T1000 (cell line): ENCODE measurements at regions not wholly inside any gene's neighbourhood (a gene's known extent, or its start where the extent isn't known, plus 50 kb on each side); places are given as distances from the start of the nearest gene placed in this dataset.

Experiments used
- DNase-seq: peaks from one replicate; lab custom pipeline; 2025; ENCODE audit warnings: mixed read lengths; lab: John Stamatoyannopoulos, UW

DNA sequence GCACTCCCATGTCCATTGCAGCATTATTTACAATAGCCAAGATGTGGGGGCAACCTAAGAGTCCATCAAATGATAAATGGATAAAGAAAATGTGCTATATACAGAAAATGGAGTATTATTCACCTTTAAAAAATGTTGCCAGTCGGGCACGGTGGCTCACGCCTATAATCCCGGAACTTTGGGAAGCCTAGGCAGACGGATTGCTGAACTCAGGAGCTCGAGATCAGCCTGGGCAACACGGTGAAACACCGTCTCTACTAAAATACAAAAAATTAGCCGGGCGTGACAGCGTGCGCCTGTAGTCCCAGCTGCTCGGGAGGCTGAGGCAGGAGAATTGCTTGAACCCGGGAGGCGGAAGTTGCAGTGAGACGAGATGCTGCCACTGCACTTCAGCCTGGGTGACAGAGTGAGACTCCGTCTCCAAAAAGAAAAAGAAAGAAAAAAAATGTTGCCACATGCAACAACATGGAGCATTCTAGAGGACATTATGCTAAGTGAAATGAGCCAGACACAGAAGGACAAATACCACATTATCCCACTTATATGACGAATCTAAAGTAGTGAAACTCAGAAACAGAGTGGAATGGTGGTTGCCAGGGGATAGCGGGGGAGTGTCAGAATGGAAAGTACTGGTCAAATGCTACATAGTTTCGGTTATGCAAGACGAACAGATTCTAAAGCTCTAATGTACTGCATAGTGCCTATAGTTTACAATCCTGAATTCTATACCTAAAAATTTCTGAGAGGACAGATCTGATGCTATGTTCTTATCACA, 1385.6 kb upstream of the TMEFF2 start:
- DNase-seq: no peak

DNA sequence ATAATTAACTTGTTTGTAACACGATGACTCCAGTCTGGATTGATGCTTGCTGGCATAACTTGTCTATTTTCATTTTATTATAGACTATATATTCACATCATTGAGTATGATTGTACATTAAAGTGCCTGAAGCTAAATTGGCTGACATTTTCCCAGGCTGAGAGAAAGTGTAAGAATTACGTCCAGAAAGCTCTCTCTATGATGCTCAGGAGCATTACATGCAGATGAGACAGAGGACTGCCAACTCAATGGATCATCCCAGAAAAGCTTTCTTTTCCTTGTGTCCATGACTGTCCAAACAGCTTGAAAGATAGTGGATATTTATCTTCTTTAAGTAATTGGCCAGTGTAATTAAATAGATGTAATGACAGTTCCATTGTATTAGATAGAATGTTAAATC, 1372.2 kb upstream of the TMEFF2 start:
- no peak for DNase-seq

DNA sequence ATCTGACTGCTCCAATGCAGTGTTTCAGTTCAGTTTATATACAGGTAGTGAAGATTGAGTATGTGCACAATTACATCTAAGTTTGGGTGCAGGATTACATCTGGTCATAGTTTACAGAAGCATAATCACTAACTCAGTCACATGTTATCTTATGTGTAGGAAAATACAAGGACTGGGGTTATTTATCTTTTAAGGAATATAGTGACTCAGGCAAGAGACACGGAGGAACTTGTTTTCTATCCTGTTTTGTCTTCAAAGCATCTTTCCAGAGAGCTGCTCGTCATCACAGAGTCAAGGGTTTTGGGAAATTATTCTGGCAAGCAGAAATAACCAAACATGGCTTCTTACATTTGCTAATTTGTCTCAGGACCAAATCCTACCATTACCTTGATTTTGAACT, 1371.5 kb upstream of the TMEFF2 start:
- no peak for DNase-seq

DNA sequence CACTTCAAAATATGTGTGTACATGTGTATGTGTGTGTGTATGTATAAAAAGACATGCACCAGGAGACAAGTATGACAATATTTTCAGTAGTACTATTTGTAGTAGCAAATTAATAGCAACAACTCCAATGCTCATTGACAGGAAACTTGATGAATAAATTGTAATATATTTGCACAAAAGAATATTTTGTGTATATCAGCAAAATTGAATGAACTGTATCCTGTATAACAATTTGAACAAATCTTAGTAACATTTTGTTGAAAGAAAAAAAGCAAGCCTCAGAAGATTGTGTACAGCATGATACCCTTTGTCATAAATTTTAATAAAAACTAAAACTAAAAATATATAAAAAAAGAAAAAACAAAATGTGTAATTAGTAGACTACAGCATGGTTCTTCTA, 1367.3 kb upstream of the TMEFF2 start:
- no peak for DNase-seq

DNA sequence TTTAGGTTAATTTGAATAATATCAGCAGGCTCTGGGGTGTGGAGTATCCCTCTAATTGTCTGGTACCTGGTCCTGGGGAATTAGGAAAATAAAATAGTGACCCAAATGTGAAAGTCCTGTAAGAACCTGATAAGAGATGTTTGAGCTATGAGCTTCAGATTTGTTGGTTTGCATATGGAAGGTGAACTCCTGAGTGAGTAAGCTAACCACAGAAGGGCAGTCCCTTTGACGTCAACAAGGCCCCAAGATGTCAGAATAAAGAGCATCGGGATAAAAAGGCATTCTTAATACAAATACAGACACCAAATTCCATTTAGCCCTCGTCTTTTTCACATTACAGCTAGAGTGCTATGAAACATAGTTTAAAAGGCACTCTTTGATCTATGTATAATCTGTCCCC, 1366.3 kb upstream of the TMEFF2 start:
- DNase-seq: no peak

DNA sequence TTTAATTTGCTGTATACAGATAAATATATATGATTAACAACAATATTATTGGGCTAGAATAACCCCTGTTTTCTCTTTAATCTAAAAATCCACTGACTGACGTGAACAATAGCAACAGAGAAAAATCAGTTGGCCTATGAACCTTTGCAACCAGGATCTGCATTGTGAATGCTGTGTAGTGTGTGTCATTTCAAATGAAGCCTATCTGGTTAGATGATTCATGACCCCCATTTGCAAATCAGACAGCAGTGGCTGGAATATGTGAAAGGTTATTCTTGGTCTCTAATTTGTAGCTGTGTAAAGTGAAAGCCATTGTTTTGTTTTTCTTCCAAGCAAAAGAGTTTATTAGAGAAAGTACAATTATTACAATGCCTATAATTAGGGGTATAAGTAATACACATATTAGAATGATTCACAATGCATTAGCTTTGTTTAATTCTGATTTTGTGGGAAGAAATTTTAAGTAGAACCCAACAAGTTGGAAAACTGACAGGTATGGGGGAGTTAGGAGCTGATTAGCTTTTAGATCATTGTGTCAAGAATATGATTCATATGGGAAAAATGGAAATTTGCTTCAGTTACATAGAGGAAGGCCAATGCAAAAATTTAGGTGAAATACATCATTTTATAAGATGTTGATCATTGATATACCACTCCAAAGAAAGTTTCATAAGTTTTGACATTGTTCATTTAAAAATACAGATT, 1362.2 kb upstream of the TMEFF2 start:
- DNase-seq: no peak

DNA sequence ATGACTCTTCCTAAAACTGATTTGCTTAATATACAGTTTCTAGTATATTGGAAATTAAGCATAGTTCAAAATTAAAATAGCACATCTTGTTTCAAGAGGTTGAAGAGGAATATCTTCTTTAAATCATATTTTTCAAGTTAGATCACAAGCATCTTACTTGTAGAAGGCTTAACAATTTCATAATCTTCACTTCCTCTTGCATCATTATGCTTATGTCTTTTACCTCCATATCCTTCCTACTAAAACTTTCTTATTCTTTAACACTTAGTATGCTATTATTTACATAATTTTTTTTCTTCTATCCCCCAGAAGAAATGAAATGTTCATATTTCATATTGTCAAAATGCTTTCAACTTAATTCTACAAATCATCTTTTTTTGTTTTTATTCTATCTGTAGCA, 1354.9 kb upstream of the TMEFF2 start:
- DNase-seq: no peak

DNA sequence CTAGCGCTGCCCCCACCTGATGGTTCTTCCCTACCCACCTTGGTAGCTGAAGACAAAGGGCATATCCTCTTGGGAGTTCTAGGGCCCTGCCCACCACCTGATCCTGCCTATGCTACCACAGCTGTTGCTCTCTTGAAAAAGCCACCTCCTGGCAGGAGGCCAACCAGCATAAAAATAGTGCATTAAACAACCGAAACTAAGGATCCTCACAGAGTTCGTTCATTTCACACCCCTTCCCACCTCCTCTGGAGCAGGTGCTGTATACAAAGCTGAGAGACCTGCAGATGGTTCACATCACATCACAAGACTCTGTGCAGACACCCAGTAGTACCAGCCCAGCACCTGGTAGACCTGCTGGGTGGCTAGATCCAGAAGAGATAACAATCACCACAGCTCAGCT, 1348.0 kb upstream of the TMEFF2 start:
- no peak for DNase-seq

DNA sequence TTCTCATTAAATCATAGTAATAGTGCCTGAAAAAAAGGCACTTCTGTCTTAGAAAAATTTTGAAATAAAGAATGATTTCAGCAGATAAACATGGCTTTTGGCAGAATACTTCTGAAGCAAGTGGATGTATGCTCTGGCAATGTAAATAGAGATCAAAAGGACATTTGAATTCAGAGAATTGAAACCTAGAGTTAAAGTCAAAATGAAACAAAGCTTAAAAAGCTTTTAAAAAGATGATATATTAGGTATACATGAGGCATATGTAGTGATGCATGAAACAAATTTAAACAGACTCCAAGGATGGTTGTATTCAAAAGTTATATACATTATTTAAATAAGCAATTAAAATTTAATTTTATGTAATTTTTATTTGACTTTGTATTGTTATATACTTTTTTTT, 1344.5 kb upstream of the TMEFF2 start:
- DNase-seq: no peak

DNA sequence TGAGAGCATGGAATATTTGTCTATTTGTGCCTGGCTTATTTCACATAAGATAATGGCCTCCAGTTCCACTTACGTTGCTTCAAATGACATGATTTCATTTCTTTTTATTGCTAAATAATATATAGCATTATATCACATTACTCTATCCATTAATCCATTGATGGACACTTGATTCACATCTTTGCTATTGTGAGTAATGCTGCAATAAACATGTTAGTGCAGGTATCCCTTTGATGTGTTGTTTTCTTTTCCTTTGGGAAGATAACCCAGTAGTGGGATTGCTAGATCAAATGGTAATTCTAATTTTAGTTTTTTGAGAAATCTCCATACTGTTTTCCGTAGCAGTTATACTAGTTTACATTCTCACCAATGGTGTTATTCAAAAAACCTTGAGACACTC, 1343.3 kb upstream of the TMEFF2 start:
- DNase-seq: no peak

DNA sequence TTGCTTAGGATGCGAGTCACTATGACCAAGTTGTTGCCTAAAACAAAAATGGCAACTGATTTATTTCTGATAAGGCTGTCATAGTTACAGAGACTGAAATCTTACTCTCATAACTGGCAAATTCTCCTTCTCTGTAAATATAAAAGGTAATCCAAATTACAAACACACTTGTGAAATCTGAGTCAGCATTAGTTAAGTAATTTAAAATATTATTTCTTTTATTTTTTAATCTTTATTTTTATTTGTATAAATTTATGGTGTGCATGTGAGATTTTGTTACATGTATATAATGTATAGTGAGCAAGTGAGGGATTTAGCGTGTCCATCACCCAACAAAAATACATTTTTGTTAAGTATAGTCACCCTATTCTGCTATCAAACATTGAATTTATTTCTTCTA, 1342.8 kb upstream of the TMEFF2 start:
- no peak for DNase-seq

DNA sequence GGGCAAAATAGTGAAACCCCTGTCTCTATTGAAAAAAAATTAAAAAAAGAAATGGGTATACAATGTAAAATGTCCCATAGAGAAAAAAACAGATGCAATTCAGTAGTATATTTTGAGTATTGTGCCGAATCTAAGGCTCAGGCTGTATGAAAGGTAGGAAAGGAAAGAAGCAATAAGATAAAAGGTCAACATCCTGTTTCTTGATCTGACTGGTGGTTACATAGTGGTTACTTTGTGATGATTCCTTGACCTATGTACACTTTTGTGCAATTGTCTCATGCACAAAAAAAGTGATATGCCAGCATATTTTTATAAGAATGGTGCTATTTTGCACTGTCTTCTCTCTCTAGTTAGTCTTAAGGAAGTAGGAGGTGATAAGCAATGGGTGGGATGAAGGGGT, 1333.7 kb upstream of the TMEFF2 start:
- no peak for DNase-seq

DNA sequence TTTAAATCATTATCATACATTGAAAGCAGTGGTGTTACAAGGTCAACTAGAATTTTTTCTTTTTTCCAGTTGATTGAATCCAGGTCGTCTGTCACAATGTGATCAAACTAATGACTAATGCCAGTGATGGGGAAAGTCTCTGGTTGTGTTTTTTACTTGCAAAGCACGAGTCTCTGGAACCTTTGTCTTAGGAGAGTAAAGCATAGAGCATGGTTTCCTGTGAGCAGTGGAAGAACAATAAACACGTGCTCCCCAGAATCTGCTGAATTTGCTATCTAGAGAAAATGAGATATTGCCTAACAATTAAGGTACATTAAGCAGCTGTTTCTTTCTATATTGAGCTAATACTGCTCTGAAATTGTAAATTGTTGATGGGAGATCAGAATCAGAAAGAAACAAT, 1332.4 kb upstream of the TMEFF2 start:
- no peak for DNase-seq

DNA sequence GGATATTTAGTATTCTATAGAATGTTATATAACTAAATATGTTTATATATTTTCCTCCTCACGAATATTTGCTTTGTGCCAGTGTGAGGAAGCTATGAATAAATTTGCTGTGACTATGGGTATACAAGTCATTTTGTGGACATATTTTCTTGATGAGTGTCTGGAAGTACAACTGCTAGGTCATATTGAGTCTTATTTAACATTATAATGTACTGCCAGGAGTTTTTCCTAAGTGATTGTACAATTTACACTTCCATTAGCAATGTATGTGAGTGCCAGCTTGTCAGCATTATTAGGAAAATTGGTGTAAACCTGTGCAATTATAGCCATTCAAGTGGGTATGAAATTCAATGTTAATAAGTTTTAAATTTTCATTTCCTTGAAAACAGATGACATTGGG, 1328.9 kb upstream of the TMEFF2 start:
- no peak for DNase-seq

DNA sequence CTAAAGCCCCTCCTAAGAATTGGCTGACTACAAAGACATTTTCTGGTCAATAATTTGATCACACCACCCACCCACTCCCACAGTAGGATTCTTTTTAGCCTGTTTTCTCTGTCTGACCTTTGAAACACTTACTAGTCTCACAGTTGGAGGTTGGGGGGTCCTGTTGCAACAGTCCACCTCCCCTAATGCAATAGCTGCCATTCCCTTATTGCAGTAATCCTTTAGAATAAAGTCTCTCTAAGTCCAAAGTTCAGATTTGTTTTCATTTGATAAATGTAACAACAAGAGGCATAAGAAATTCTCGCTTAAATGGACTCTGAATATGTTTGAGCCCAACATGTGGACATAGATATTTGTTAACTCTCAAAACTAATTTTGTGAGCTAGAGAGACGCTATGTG, 1326.8 kb upstream of the TMEFF2 start:
- no peak for DNase-seq

DNA sequence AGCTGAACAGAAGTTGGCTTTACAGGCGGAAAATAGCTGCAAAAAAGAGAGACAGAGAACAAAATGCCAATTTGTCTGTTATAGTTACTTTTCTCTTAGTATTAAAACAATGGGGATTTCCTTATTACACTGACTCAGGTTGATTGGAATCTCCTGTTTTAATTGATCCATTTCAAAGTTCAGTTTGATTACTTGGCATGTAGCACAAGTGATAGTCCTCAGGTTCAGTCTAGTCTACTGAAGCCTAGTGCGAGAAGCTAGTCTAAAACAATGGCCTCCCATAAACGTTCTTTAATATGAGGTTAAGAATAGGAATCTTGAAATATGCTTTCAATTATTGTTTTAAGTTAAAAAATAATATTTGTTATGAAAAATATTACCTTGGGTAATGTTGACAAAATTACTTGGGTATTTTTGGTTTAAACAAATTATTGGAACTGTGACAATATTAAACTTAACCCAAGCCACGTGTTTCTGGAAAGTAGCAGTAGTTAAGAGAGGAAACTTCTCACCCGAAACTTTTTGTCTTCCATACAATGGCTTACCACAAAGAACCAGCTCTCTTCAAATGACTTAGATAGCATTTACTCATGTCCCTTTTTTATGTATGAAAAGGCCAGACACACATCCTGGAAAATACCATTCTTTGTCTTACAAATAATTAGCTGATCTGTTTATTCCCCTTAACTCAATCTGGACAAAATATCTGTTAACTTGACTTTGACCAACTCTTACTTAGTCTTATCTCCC, 1326.2 kb upstream of the TMEFF2 start:
- DNase-seq: no peak

DNA sequence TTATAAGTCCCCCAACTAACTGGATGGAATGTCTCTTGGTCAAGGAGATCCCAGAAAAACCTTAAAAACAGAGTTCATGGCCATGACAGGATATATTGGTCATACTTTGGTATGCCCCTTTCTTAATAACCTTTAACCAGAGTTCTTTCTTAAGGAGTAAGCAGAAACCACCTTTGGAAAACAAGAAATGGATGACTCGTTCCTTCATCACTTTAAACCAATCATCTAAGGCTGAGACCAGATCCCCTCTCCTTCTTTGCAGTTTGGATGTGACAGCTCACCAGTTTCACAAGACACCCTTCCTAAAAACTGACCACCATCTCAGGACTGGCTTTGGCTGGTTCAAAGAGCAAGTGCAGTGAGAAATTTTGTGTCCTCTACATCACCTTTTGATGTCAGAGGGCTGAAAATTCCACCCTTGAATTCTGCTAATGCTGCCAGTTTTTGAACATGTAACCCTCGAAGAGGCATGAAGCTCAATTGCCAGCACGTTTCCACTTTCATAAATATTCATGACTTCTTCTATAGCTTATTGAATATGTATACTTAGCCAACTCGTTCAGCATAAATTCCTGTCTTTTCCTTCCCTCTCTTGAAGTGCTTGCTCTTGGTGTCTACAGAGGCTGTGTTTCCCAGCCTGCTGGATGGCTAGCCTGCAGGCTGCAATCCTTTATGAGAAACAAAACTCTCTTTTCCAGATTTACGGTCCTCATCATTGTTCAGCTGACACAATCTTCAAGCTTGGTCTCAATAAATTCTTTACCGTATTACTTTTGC, 1323.5 kb upstream of the TMEFF2 start:
- no peak for DNase-seq

DNA sequence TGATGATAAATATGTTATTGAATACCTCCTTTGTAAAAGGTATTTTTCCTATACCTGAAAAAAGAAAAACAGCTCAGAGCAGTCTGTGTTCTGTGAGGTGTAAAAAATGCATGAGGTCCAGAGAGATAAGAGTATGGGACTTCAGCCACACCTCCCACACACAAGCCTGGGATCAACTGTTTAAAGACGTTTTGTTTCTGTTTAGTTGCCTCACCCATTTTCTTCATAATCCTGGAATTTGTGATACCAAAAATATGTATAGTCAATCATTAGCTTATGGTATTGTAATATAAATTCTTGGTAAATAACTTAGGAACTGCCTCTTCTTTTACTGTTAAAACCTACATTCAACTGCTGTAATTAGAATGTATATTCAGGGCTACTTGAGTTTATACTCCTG, 1322.9 kb upstream of the TMEFF2 start:
- no peak for DNase-seq

DNA sequence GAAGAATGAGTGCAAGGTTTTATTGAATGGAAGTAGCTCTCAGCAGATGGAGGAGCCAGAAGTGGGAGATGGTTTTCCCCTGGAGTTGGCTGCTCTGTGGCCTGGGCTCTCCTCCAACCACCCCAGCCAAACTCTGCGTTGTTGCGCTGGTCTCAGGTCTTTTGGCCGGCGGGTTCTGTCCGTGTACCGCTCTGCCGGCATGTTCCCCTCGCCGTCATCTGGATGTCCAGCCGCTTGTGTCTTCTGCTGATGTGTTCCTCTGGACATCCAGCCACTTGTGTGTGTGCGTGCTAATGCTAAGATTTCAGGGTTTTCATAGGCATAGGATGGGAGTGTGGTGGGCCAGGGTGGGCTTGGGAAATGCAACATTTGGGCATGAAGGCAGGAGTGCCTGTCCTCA, 1311.3 kb upstream of the TMEFF2 start:
- no peak for DNase-seq

DNA sequence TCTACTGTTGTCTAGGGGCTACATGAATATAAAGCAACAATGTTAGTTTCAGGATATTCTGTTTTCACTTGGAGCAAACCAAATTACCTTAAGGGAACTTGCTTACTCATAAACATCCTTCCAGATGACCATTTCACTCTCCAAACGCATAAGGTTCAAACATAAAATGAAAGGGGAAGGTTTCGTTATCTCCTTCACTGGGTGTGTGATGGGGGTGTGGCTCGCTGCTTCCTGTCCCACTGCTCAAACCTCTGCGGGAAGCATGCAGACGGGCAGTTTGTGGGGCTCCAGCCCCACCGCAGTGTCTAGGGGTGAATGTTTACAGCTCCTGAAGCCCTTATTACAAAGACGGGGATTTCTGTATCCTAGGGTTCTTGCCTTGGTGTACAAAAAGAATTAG, 1310.9 kb upstream of the TMEFF2 start:
- no peak for DNase-seq

DNA sequence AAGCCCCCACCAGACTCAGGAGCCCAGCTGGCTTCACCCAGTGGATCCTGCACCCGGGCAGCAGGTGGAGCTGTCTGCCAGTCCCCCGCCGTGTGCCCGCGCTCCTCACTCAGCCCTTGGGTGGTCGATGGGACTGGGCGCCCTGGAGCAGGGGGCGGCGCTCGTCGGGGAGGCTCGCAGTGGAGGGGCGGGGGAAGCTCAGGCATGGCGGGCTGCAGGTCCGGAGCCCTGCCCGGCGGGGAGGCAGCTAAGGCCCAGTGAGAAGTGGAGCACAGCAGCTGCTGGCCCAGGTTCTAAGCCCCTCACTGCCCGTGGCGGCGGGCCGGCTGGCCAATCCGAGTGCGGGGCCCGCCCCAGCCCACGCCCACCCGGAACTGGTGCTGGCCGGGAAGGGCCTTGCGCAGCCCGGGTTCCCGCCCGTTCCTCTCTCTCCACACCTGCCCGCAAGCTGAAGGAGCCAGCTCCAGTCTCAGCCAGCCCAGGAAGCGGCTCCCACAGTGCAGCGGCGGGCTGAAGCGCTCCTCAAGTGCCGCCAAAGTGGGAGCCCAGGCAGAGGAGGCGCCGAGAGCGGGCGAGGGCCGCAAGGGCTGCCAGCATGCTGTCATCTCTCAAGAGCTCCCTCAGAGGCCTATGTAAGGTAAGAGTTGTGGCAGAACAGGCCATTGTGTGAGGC, 1307.8 kb upstream of the TMEFF2 start:
- DNase-seq: no peak

DNA sequence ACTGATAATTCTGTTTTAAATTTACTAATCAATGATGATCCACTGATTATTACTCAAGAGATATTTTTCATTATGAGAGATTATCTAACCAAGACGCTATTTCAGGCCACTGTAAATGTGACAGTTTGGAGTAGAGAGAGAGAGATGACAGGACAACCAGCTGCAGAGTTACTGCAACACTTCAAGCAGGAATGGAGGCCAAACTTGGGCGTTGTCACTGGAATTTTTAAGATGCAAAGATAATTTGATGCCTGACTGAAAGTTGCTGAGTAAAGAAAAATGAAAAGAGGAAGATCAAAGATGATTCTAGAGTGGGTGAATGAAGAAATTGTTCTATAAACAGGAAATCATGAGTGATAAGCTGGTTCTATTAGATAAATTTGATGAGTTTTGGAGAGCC, 1302.1 kb upstream of the TMEFF2 start:
- no peak for DNase-seq
